Naive B cell (primary cell): ENCODE measurements at regions not wholly inside any gene's neighbourhood (a gene's known extent, or its start where the extent isn't known, plus 50 kb on each side); places are given as distances from the start of the nearest gene placed in this dataset.

Source experiments
- ATAC-seq, 2 donors: fragments of 150-1000 bp; cut with Tn5 transposase; 2 replicates each; pipeline ENCODE4 v1.10.0; 2021; ENCODE audit warnings: low read depth in 2 of 2, mild to moderate bottlenecking in 2 of 2, moderate library complexity in 2 of 2
- DNase-seq: peaks from one replicate; pipeline ENCODE4 v3.0.0; 2022
- H3K27ac Mint-ChIP-seq, 6 donors: one replicate each; pipeline ENCODE4 v1.8.0; 2020 to 2022; ENCODE audit warnings: mild to moderate bottlenecking in 6 of 6, mixed read lengths in 6 of 6, moderate library complexity in 5 of 6, inconsistent platforms in 2 of 6
- H3K27me3 Mint-ChIP-seq, 3 donors: one replicate each; pipeline ENCODE4 v1.8.0; 2021 to 2022; ENCODE audit warnings: mixed read lengths in 3 of 3, mild to moderate bottlenecking in 1 of 3
- H3K36me3 Mint-ChIP-seq, 2 donors: one replicate each; pipeline ENCODE4 v1.8.0; 2020 to 2022; ENCODE audit warnings: mixed read lengths in 2 of 2, inconsistent platforms in 1 of 2, mild to moderate bottlenecking in 1 of 2
- H3K4me1 Mint-ChIP-seq, 3 donors: one replicate each; pipeline ENCODE4 v1.8.0; 2020 to 2022; ENCODE audit warnings: mixed read lengths in 3 of 3, inconsistent platforms in 1 of 3, mild to moderate bottlenecking in 1 of 3, moderate library complexity in 1 of 3
- H3K4me3 Mint-ChIP-seq, 8 donors: one replicate each; pipeline ENCODE4 v1.8.0; 2020 to 2022; ENCODE audit warnings: mild to moderate bottlenecking in 8 of 8, mixed read lengths in 8 of 8, moderate library complexity in 8 of 8, inconsistent platforms in 2 of 8
- H3K9me3 Mint-ChIP-seq, 7 donors: one replicate each; pipeline ENCODE4 v1.8.0; 2020 to 2022; ENCODE audit warnings: mixed read lengths in 7 of 7, mild to moderate bottlenecking in 5 of 7, inconsistent platforms in 2 of 7, moderate library complexity in 1 of 7

DNA sequence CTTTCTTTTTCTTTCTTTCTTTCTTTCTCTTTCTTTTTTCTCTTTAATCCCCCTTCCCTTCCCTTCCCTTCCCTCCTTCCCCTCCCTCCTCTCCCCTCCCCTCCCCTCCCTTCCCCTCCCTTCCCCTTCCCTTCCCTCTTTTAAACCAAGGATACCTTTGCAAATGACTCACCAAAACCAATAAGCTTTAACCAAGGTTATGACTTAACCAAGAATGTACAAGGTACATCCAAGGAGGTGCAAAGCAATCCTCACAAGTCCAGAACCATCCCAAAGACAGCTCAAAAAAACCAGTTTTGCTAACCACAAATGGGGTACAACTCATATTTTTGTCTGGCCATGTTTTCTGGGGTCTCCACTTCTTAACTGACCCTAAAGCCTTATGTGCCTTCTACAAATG is 174.7 kb upstream of the PPP1R2C start:
- ATAC-seq (no peak), DNase-seq (no peak)
- H3K27ac Mint-ChIP-seq = peak overlapping the region in 1 of 6 donors; percentile 23
- peaks cover 0 to 7% (median 5%) of the 10 kb centered on the region in 7 donors for H3K9me3 Mint-ChIP-seq
- H3K27me3 Mint-ChIP-seq = no peaks in the 10 kb centered on the region
- peaks cover 8 to 46% (median 17%) of the 10 kb centered on the region in 3 donors for H3K4me1 Mint-ChIP-seq
- peak overlapping the region in 2 of 8 donors; percentile 30 to 32 for H3K4me3 Mint-ChIP-seq
- H3K36me3 Mint-ChIP-seq = peaks cover 0 to 19% of the 10 kb centered on the region in 2 donors

DNA sequence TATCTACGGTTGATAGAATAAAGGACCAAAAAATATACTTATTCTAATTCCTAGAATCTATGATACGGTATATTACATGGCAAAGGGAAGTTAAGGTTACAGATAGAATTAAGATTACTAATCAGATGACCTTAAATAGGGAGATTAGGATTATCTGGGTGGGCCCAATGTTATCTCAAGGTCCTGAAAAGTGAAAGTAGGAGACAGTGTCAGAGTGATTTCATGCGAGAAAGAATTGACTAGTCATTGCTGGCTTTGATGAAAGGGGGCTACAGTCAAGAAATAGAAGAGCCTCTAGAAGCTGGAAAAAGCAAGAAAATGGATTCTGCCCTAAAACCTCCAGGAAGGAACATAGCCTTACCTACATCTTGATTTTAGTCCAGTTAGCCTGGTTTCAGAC is 176.9 kb upstream of the PPP1R2C start:
- Mint-ChIP-seq H3K9me3 (peaks cover 0 to 7% (median 2%) of the 10 kb centered on the region in 7 donors), H3K4me1 (peaks cover 7 to 41% (median 12%) of the 10 kb centered on the region in 3 donors), H3K4me3 (peak overlapping the region in 6 of 8 donors; percentile 4 to 77 (median 38)), H3K36me3 (peaks cover 4 to 9% of the 10 kb centered on the region in 2 donors), H3K27ac (peak overlapping the region in 4 of 6 donors; percentile 30 to 88 (median 60)), H3K27me3 (no peaks in the 10 kb centered on the region)
- no peak for DNase-seq
- ATAC-seq = peak; percentile 10 to 24

DNA sequence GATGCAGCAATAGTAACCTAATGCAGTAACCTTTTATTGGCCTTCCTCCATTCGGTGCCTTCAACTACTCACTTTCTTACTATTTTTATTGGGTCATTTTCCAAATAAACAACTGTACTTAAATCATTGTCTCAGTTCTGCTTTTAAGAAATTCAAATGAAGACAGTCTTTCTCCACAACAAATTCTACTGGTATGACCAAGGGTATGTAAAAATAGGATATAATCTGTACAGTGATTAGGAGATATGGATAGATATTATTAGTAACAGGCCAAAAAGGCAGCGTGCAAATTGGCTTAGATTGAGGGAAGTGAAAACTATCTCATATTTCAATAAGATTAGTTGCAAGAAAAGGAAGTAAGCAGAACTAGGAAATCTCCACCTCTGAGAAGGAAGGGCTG is 177.4 kb upstream of the PPP1R2C start:
- H3K4me3 Mint-ChIP-seq = peak overlapping the region; percentile 6 to 77 (median 40)
- H3K27me3 Mint-ChIP-seq = no peaks in the 10 kb centered on the region
- H3K27ac Mint-ChIP-seq = peak overlapping the region; percentile 8 to 88 (median 62)
- ATAC-seq (peak; percentile 82 to 87), DNase-seq (peak; percentile 41)
- peaks cover 5 to 10% of the 10 kb centered on the region in 2 donors for H3K36me3 Mint-ChIP-seq
- H3K9me3 Mint-ChIP-seq = peaks cover 0 to 12% (median 7%) of the 10 kb centered on the region in 7 donors
- H3K4me1 Mint-ChIP-seq = peaks cover 7 to 41% (median 12%) of the 10 kb centered on the region in 3 donors

GRCh38 chrX:42967681-42968300 is 189.8 kb upstream of the PPP1R2C start:
- H3K9me3 Mint-ChIP-seq = peaks cover 0 to 12% (median 3%) of the 10 kb centered on the region in 7 donors
- peak overlapping the region in 2 of 6 donors; percentile 3 to 45 for H3K27ac Mint-ChIP-seq

GRCh38 chrX:42973321-42973720 is 195.4 kb upstream of the PPP1R2C start:
- Mint-ChIP-seq H3K9me3 (peaks cover 0 to 6% (median 5%) of the 10 kb centered on the region in 7 donors), H3K36me3 (no peaks in the 10 kb centered on the region), H3K4me1 (peaks cover 11 to 30% (median 23%) of the 10 kb centered on the region in 3 donors), H3K27ac (peak overlapping the region in 1 of 6 donors; percentile 59), H3K27me3 (no peaks in the 10 kb centered on the region), H3K4me3 (peak overlapping the region in 1 of 8 donors; percentile 44)
- DNase-seq (no peak), ATAC-seq (no peak)

More at GRCh38 chrX:42967681-42968300, 189.8 kb upstream of the PPP1R2C start:
- peaks cover 3 to 6% (median 5%) of the 10 kb centered on the region in 3 donors for H3K4me1 Mint-ChIP-seq
- DNase-seq (no peak), ATAC-seq (no peak)
- no peaks in the 10 kb centered on the region for H3K27me3 Mint-ChIP-seq
- no peak overlapping the region for H3K4me3 Mint-ChIP-seq
- H3K36me3 Mint-ChIP-seq = no peaks in the 10 kb centered on the region

GRCh38 chrX:42975906-42976305 is 197.9 kb upstream of the PPP1R2C start:
- Mint-ChIP-seq H3K27ac (peak overlapping the region in 1 of 6 donors; percentile 51), H3K27me3 (no peaks in the 10 kb centered on the region), H3K9me3 (peaks cover 0 to 7% (median 3%) of the 10 kb centered on the region in 7 donors), H3K4me3 (peak overlapping the region in 2 of 8 donors; percentile 29 to 37), H3K36me3 (no peaks in the 10 kb centered on the region), H3K4me1 (peaks cover 11 to 38% (median 36%) of the 10 kb centered on the region in 3 donors)
- no peak for DNase-seq
- no peak for ATAC-seq

GRCh38 chrX:42976746-42977366 is 198.9 kb upstream of the PPP1R2C start:
- H3K4me3 Mint-ChIP-seq = peak overlapping the region in 5 of 8 donors; percentile 22 to 73 (median 52)

DNA sequence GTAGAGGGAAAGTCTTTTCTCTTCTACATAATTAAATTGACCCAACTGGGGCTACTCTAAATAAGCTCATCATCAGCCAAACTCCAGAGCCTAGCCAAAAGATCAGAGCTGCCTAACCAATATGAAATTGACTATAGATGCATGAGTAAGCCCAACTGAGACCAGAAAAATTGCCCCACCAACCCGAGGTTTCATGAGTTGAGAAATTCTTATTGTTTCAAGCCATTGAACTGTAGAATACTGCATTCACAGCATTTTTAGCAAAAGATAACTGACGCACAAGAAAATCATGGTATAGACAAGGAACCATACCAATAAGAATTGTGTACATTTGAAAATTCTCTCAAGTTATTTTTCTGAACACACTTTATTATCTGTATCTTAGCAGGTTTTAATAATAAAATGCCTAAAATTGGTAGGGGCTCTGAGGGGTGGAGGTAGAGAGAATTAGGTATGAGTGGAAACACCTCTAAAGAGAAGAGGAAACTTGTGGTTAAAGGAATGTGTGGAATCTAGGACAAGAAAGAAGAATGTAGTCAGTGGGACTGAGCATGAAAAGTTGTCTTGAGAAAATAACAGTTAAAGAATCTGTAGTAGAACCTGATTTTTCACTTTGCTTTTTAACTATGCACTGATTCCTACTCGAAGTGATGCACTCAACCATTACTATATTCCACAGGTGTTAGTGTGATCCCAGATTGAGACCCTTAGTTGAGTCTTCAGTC is 200.9 kb upstream of the PPP1R2C start:
- Mint-ChIP-seq H3K36me3 (no peaks in the 10 kb centered on the region), H3K9me3 (peaks cover 0 to 5% (median 0%) of the 10 kb centered on the region in 7 donors), H3K4me3 (no peak overlapping the region), H3K4me1 (peaks cover 11 to 38% (median 36%) of the 10 kb centered on the region in 3 donors), H3K27ac (peak overlapping the region in 3 of 6 donors; percentile 5 to 71 (median 12)), H3K27me3 (no peaks in the 10 kb centered on the region)
- ATAC-seq (no peak), DNase-seq (no peak)

More at GRCh38 chrX:42976746-42977366, 198.9 kb upstream of the PPP1R2C start:
- ATAC-seq (no peak), DNase-seq (no peak)
- no peaks in the 10 kb centered on the region for H3K27me3 Mint-ChIP-seq
- peaks cover 0 to 5% (median 2%) of the 10 kb centered on the region in 7 donors for H3K9me3 Mint-ChIP-seq
- H3K36me3 Mint-ChIP-seq = no peaks in the 10 kb centered on the region
- H3K27ac Mint-ChIP-seq = peak overlapping the region in 2 of 6 donors; percentile 65 to 82
- H3K4me1 Mint-ChIP-seq = peaks cover 11 to 38% (median 36%) of the 10 kb centered on the region in 3 donors

- Mint-ChIP-seq H3K4me1 (peaks cover 20 to 24% (median 21%) of the 10 kb centered on the region in 3 donors), H3K4me3 (peak overlapping the region in 2 of 8 donors; percentile 7 to 21), H3K36me3 (no peaks in the 10 kb centered on the region), H3K27me3 (no peaks in the 10 kb centered on the region), H3K9me3 (no peaks in the 10 kb centered on the region), H3K27ac (peak overlapping the region in 2 of 6 donors; percentile 17 to 68)
- ATAC-seq = peak; percentile 48 to 52
- DNase-seq = peak; percentile 7
These were observed 210.7 kb upstream of the PPP1R2C start for GRCh38 chrX:42988700-42989099.

DNA sequence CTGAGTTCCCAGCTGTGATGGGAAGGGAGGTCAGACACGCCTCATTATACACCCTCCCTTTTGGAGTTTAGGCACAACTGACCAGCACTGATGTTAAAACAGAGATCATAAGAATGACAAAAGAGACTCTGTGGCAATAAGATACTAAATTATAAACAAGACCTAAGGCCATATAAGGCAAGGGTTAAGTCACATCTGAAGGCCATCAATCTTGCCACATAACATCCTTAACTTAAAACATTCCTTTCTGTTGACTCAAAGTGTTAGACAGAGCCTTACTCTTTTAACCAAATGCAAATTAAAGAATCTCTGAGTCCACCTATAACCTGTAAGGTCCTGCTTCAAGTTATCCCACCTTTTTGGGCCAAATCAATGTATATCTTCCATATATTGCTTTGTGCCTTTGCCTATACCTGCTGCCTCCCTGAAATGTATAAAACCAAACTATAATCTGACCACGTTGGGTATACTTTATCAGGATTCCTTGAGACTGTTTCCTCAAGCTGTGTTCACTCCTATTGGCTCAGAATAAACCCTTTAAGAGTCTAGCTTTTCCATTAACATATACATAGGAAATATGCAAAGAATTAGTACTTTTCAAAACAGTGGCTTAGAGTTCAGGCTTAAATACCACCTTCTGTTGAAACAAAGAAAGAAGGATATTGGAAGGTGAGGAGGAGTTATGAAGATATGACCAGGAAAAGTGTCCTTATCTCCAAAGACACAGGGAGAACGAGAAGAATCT is 214.4 kb upstream of the PPP1R2C start:
- ATAC-seq = no peak
- no peak for DNase-seq
- Mint-ChIP-seq H3K27me3 (no peaks in the 10 kb centered on the region), H3K27ac (peak overlapping the region in 1 of 6 donors; percentile 37), H3K9me3 (peaks cover 0 to 4% (median 0%) of the 10 kb centered on the region in 7 donors), H3K4me3 (no peak overlapping the region), H3K36me3 (no peaks in the 10 kb centered on the region), H3K4me1 (peaks cover 30 to 31% (median 30%) of the 10 kb centered on the region in 3 donors)

DNA sequence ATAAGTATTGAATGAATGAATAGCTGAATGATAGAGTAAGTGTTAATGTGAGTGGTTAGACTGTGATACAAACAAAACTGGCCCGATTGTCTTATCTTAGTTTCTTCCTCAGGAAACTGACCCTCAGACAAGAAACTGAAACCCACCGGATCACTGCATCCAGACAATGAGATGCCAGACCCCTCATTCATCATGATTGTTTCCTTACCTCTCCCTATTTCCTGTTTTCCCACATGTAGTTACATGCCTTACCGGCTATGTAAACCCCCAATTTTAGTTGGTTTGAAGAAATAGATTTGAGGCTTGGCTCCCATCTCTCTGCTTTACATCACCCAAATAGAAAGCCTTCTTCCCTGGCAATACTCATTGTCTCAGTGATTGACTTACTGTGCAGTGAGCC is 218.9 kb upstream of the PPP1R2C start:
- ATAC-seq = no peak
- Mint-ChIP-seq H3K36me3 (no peaks in the 10 kb centered on the region), H3K4me1 (peaks cover 10 to 15% (median 15%) of the 10 kb centered on the region in 3 donors), H3K4me3 (no peak overlapping the region), H3K27ac (no peak overlapping the region), H3K9me3 (peaks cover 0 to 4% (median 0%) of the 10 kb centered on the region in 7 donors), H3K27me3 (no peaks in the 10 kb centered on the region)
- no peak for DNase-seq

GRCh38 chrX:43000121-43000520 is 222.2 kb upstream of the PPP1R2C start:
- ATAC-seq = no peak
- no peak overlapping the region for H3K27ac Mint-ChIP-seq
- H3K9me3 Mint-ChIP-seq = peaks cover 0 to 4% (median 0%) of the 10 kb centered on the region in 7 donors
- H3K4me3 Mint-ChIP-seq = no peak overlapping the region
- H3K4me1 Mint-ChIP-seq = peaks cover 14 to 28% (median 15%) of the 10 kb centered on the region in 3 donors
- no peaks in the 10 kb centered on the region for H3K27me3 Mint-ChIP-seq
- DNase-seq = no peak
- no peaks in the 10 kb centered on the region for H3K36me3 Mint-ChIP-seq
